HuH-7 (cell line): ENCODE measurements at regions not wholly inside any gene's neighbourhood (a gene's known extent, or its start where the extent isn't known, plus 50 kb on each side); places are given as distances from the start of the nearest gene placed in this dataset.

Source experiments
- DNase-seq: peaks from one replicate; pipeline ENCODE4 v3.0.0; 2011; ENCODE audit warnings: low spot score

GRCh38 chr2:63658176-63658968 is 69.6 kb downstream of the MDH1 start:
- no peak for DNase-seq

GRCh38 chr2:63660060-63660459 is 71.3 kb downstream of the MDH1 start:
- no peak for DNase-seq

GRCh38 chr2:63661076-63661475 is 72.3 kb downstream of the MDH1 start:
- DNase-seq, result no peak

GRCh38 chr2:63662028-63662804 is 73.5 kb downstream of the MDH1 start:
- DNase-seq, result no peak

- no peak for DNase-seq
Observed at GRCh38 chr2:63663013-63663864, 74.5 kb downstream of the MDH1 start.

GRCh38 chr2:63665091-63665490 is 76.3 kb downstream of the MDH1 start:
- no peak for DNase-seq

- DNase-seq, result no peak
Observed at GRCh38 chr2:63665846-63666475, 77.2 kb downstream of the MDH1 start.

- DNase-seq, result no peak
Observed at GRCh38 chr2:63667132-63667700, 78.5 kb downstream of the MDH1 start.

- DNase-seq, result no peak
Observed at GRCh38 chr2:63668000-63668399, 79.2 kb downstream of the MDH1 start.

- DNase-seq, result no peak
Observed at GRCh38 chr2:63668466-63668865, 79.7 kb downstream of the MDH1 start.

GRCh38 chr2:63669596-63669995 is 80.8 kb downstream of the MDH1 start:
- no peak for DNase-seq

GRCh38 chr2:63673865-63674533 is 85.2 kb downstream of the MDH1 start:
- no peak for DNase-seq

- no peak for DNase-seq
Observed at GRCh38 chr2:63675026-63675425, 86.3 kb downstream of the MDH1 start.

- no peak for DNase-seq
Observed at GRCh38 chr2:63676135-63676534, 87.4 kb downstream of the MDH1 start.

GRCh38 chr2:63678085-63678484 is 89.3 kb downstream of the MDH1 start:
- no peak for DNase-seq

- DNase-seq, result no peak
Observed at GRCh38 chr2:63678551-63678950, 89.8 kb downstream of the MDH1 start.

GRCh38 chr2:63679252-63679855 is 90.6 kb downstream of the MDH1 start:
- DNase-seq, result no peak

- no peak for DNase-seq
Observed at GRCh38 chr2:63680455-63680854, 91.7 kb downstream of the MDH1 start.

- DNase-seq, result no peak
Observed at GRCh38 chr2:63681896-63682295, 93.1 kb downstream of the MDH1 start.

GRCh38 chr2:63692002-63692606 is 103.3 kb downstream of the MDH1 start:
- DNase-seq, result peak; percentile 26
